Thyroid gland (tissue), 4 donors: ENCODE measurements at regions not wholly inside any gene's neighbourhood (a gene's known extent, or its start where the extent isn't known, plus 50 kb on each side); places are given as distances from the start of the nearest gene placed in this dataset.

ENCODE experiments used
- POLR2A ChIP-seq, 2 donors: fragments of 450-650 bp; IDR thresholded peaks; one replicate each; pipeline ENCODE4 v1.6.1; 2017; ENCODE audit warnings: antibody characterized with exemption in 2 of 2, mild to moderate bottlenecking in 2 of 2, moderate library complexity in 1 of 2
- TF ChIP-seq, protein P1 (sequence below), 6 experiments: fragments of 200-600 bp in 3 of 6; fragments of 450-650 bp in 3 of 6; sonication (generic) in 3 of 6; IDR thresholded peaks; one replicate each; pipeline ENCODE4 v1.5.1; 2016 to 2019; ENCODE audit warnings: antibody characterized with exemption in 6 of 6, mild to moderate bottlenecking in 2 of 6, inconsistent platforms in 1 of 6, moderate library complexity in 1 of 6

DNA sequence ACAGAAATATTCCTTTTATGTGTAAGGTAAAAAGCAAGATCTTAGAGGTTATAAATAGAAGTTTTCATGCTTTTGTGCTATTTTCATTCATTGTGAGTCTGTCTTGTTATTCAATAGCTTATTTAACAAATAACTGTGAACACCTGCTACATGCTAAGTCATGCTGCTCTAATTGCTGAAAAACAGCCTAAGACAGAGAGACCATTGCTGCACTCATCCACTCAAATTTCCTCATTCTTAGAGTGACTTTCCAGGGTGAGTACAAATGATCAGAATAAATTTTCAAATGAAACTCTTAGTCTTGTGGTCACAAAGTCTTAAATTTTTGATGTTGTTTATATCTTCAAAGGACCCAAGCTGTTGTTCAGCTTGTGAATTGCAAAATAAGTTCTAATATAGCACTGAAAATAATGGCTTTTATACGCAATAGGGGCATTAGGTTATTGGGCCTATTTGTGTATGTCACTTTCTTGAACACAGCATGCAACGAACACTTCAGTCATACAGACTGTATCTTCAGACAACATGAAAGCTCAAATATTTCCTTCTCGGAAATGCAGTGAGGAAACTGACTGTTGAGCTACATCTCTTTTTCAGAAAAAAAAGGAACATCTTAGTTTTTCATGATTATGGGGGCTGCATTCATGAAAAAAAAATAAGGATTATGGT lies 247.9 kb upstream of the PCDH15 start:
- TF ChIP-seq, protein P1, sequence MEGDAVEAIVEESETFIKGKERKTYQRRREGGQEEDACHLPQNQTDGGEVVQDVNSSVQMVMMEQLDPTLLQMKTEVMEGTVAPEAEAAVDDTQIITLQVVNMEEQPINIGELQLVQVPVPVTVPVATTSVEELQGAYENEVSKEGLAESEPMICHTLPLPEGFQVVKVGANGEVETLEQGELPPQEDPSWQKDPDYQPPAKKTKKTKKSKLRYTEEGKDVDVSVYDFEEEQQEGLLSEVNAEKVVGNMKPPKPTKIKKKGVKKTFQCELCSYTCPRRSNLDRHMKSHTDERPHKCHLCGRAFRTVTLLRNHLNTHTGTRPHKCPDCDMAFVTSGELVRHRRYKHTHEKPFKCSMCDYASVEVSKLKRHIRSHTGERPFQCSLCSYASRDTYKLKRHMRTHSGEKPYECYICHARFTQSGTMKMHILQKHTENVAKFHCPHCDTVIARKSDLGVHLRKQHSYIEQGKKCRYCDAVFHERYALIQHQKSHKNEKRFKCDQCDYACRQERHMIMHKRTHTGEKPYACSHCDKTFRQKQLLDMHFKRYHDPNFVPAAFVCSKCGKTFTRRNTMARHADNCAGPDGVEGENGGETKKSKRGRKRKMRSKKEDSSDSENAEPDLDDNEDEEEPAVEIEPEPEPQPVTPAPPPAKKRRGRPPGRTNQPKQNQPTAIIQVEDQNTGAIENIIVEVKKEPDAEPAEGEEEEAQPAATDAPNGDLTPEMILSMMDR (IDR thresholded peaks at IDR 0.05) = no peak
- no peak for TF ChIP-seq POLR2A (IDR thresholded peaks at IDR 0.05)
